ENCODE measurements at regions not wholly inside any gene's neighbourhood (a gene's known extent, or its start where the extent isn't known, plus 50 kb on each side); places are given as distances from the start of the nearest gene placed in this dataset.
"Not testable (repeated sequence)": the region's sequence is repeated elsewhere in the genome, so short reads cannot be mapped to it uniquely, and the experiment has no call there.

- DNase-seq = no peak
Observed at GRCh38 chr14:23862513-23862912, 91.1 kb upstream of the DHRS4 start.

- no peak for DNase-seq
Observed at GRCh38 chr14:23863836-23864235, 89.7 kb upstream of the DHRS4 start.

GRCh38 chr14:23864259-23864658 is 89.3 kb upstream of the DHRS4 start:
- peak; percentile 80 to 89 for DNase-seq

- peak; percentile 98 to 100 for DNase-seq
Observed at GRCh38 chr14:23864861-23865260, 88.7 kb upstream of the DHRS4 start.

GRCh38 chr14:23865502-23865901 is 88.1 kb upstream of the DHRS4 start:
- DNase-seq = peak; percentile 93 to 98

GRCh38 chr14:23866269-23866668 is 87.3 kb upstream of the DHRS4 start:
- no peak for DNase-seq

GRCh38 chr14:23869078-23869719 is 84.4 kb upstream of the DHRS4 start:
- no peak for DNase-seq

- DNase-seq = no peak
Observed at GRCh38 chr14:23876160-23876750, 77.3 kb upstream of the DHRS4 start.

- DNase-seq = no peak
Observed at GRCh38 chr14:23877111-23877510, 76.5 kb upstream of the DHRS4 start.

- no peak for DNase-seq
Observed at GRCh38 chr14:23877538-23878180, 75.9 kb upstream of the DHRS4 start.

- DNase-seq = no peak
Observed at GRCh38 chr14:23881282-23881681, 72.3 kb upstream of the DHRS4 start.

- DNase-seq = no peak
Observed at GRCh38 chr14:23883684-23884540, 69.7 kb upstream of the DHRS4 start.

- no peak for DNase-seq
Observed at GRCh38 chr14:23884541-23884904, 69.0 kb upstream of the DHRS4 start.

- DNase-seq = no peak
Observed at GRCh38 chr14:23887536-23887935, 66.0 kb upstream of the DHRS4 start.

- DNase-seq = not testable (repeated sequence)
Observed at GRCh38 chr14:23891717-23892116, 61.9 kb upstream of the DHRS4 start.

- DNase-seq = not testable (repeated sequence)
Observed at GRCh38 chr14:23892289-23892688, 61.3 kb upstream of the DHRS4 start.

- peak in 1 of 2 experiments; percentile 20 for DNase-seq
Observed at GRCh38 chr14:23894362-23895052, 59.1 kb upstream of the DHRS4 start.

- no peak for DNase-seq
Observed at GRCh38 chr14:23895053-23895419, 58.5 kb upstream of the DHRS4 start.

- DNase-seq = peak; percentile 14 to 75
Observed at GRCh38 chr14:23895480-23895879, 58.1 kb upstream of the DHRS4 start.

- peak; percentile 89 to 96 for DNase-seq
Observed at GRCh38 chr14:23896609-23897153, 56.9 kb upstream of the DHRS4 start.

- peak in 1 of 2 experiments; percentile 43 for DNase-seq
Observed at GRCh38 chr14:23897291-23897690, 56.3 kb upstream of the DHRS4 start.

GRCh38 chr14:23898359-23898758 is 55.2 kb upstream of the DHRS4 start:
- DNase-seq = peak; percentile 11 to 34

- DNase-seq = no peak
Observed at GRCh38 chr14:23899788-23900187, 53.8 kb upstream of the DHRS4 start.
